GM21390 (cell line): ENCODE measurements at regions not wholly inside any gene's neighbourhood (a gene's known extent, or its start where the extent isn't known, plus 50 kb on each side); places are given as distances from the start of the nearest gene placed in this dataset.

Experiments
- ATAC-seq: cut with Tn5 transposase; IDR thresholded peaks from one replicate; pipeline ENCODE4 v1.9.1; 2021; ENCODE audit not compliant: unreplicated experiment

GRCh38 chr12:46472144-46472705 lies 99.7 kb upstream of the SLC38A2 start:
- no peak for ATAC-seq

GRCh38 chr12:46471404-46471803 lies 98.8 kb upstream of the SLC38A2 start:
- no peak for ATAC-seq

GRCh38 chr12:46470975-46471374 lies 98.4 kb upstream of the SLC38A2 start:
- ATAC-seq, result no peak

- ATAC-seq, result no peak
Measured at GRCh38 chr12:46470036-46470627, 97.6 kb upstream of the SLC38A2 start.

GRCh38 chr12:46468813-46469212 lies 96.2 kb upstream of the SLC38A2 start:
- ATAC-seq, result no peak

- no peak for ATAC-seq
Measured at GRCh38 chr12:46468160-46468559, 95.6 kb upstream of the SLC38A2 start.

- ATAC-seq, result no peak
Measured at GRCh38 chr12:46465307-46465706, 92.7 kb upstream of the SLC38A2 start.

- ATAC-seq, result no peak
Measured at GRCh38 chr12:46464863-46465262, 92.3 kb upstream of the SLC38A2 start.

GRCh38 chr12:46462641-46463355 lies 90.2 kb upstream of the SLC38A2 start:
- ATAC-seq, result no peak

GRCh38 chr12:46461907-46462640 lies 89.5 kb upstream of the SLC38A2 start:
- ATAC-seq, result no peak

- ATAC-seq, result no peak
Measured at GRCh38 chr12:46461459-46461858, 88.9 kb upstream of the SLC38A2 start.

GRCh38 chr12:46460682-46461210 lies 88.2 kb upstream of the SLC38A2 start:
- ATAC-seq, result no peak

- no peak for ATAC-seq
Measured at GRCh38 chr12:46459861-46460545, 87.4 kb upstream of the SLC38A2 start.

- ATAC-seq, result no peak
Measured at GRCh38 chr12:46459111-46459510, 86.5 kb upstream of the SLC38A2 start.

GRCh38 chr12:46458500-46459102 lies 86.0 kb upstream of the SLC38A2 start:
- ATAC-seq, result no peak

GRCh38 chr12:46457958-46458357 lies 85.4 kb upstream of the SLC38A2 start:
- ATAC-seq, result no peak

- ATAC-seq, result no peak
Measured at GRCh38 chr12:46456356-46457334, 84.1 kb upstream of the SLC38A2 start.

- no peak for ATAC-seq
Measured at GRCh38 chr12:46455648-46456352, 83.2 kb upstream of the SLC38A2 start.

- ATAC-seq, result no peak
Measured at GRCh38 chr12:46454981-46455380, 82.4 kb upstream of the SLC38A2 start.
